ENCODE measurements at regions not wholly inside any gene's neighbourhood (a gene's known extent, or its start where the extent isn't known, plus 50 kb on each side); places are given as distances from the start of the nearest gene placed in this dataset.

GRCh38 chr11:114758627-114759026 is 80.3 kb downstream of the NXPE2 start:
- H3K27ac ChIP-seq, result no peak overlapping the region
- no peak for DNase-seq (ENCODE audit: low spot score)
- no peak for TF ChIP-seq CTCF (conservative IDR thresholded peaks at IDR 0.05; ENCODE audit: low read depth)
- CTCF ChIA-PET, result no interaction called here
- POLR2A ChIA-PET (ENCODE audit: low non-redundant PET), result no interaction called here

- no peak overlapping the region for H3K27ac ChIP-seq
- ChIA-PET POLR2A (ENCODE audit: low non-redundant PET) (no interaction called here), CTCF (no interaction called here)
- TF ChIP-seq CTCF (conservative IDR thresholded peaks at IDR 0.05; ENCODE audit: low read depth), result peak; percentile 54
- DNase-seq (ENCODE audit: low spot score), result peak; percentile 24
These were observed 84.1 kb downstream of the NXPE2 start for GRCh38 chr11:114762408-114762807.

GRCh38 chr11:114764563-114764962 is 86.2 kb downstream of the NXPE2 start:
- POLR2A ChIA-PET (ENCODE audit: low non-redundant PET), result no interaction called here
- DNase-seq (ENCODE audit: low spot score), result no peak
- CTCF ChIA-PET, result interaction anchor here (0.7 kb wide), 1 partner anchor 484 kb away, joined by 5 read pairs; no protein-coding TSS in a partner anchor
- H3K27ac ChIP-seq, result no peak overlapping the region
- no peak for TF ChIP-seq CTCF (conservative IDR thresholded peaks at IDR 0.05; ENCODE audit: low read depth)

GRCh38 chr11:114771172-114771571 is 92.8 kb downstream of the NXPE2 start:
- ChIA-PET POLR2A (ENCODE audit: low non-redundant PET) (no interaction called here), CTCF (no interaction called here)
- TF ChIP-seq CTCF (conservative IDR thresholded peaks at IDR 0.05; ENCODE audit: low read depth), result no peak
- no peak for DNase-seq (ENCODE audit: low spot score)
- H3K27ac ChIP-seq, result no peak overlapping the region

- TF ChIP-seq CTCF (conservative IDR thresholded peaks at IDR 0.05; ENCODE audit: low read depth), result no peak
- no peak overlapping the region for H3K27ac ChIP-seq
- no peak for DNase-seq (ENCODE audit: low spot score)
- ChIA-PET POLR2A (ENCODE audit: low non-redundant PET) (no interaction called here), CTCF (interaction anchor here (0.6 kb wide), 1 partner anchor 1539 kb away, joined by 3 read pairs; no protein-coding TSS in a partner anchor)
These were observed 95.4 kb downstream of the NXPE2 start for GRCh38 chr11:114773541-114774338.

GRCh38 chr11:114774599-114775361 is 96.5 kb downstream of the NXPE2 start:
- H3K27ac ChIP-seq, result no peak overlapping the region
- DNase-seq (ENCODE audit: low spot score), result no peak
- CTCF ChIA-PET, result interaction anchor here (0.6 to 1.1 kb wide), 2 partner anchors 38 to 1538 kb away, joined by 3 to 4 read pairs; no protein-coding TSS in a partner anchor
- 0 out of 2 replicates have a peak, but pooled peaks have one; percentile 19 for TF ChIP-seq CTCF (conservative IDR thresholded peaks at IDR 0.05; ENCODE audit: low read depth)
- POLR2A ChIA-PET (ENCODE audit: low non-redundant PET), result no interaction called here
